MM.1S (cell line): ENCODE measurements at regions not wholly inside any gene's neighbourhood (a gene's known extent, or its start where the extent isn't known, plus 50 kb on each side); places are given as distances from the start of the nearest gene placed in this dataset.

ENCODE experiments used
- EZH2 ChIP-seq: fragments of 300-600 bp; sonication (generic); optimal IDR thresholded peaks from 2 replicates; pipeline ENCODE3; 2017; ENCODE audit warnings: low read depth, mild to moderate bottlenecking, antibody characterized with exemption, low read length, mixed read lengths
- EZH2phosphoT487 ChIP-seq: fragments of 300-600 bp; sonication (generic); IDR thresholded peaks from 2 replicates; pipeline ENCODE4 v1.6.1; 2018; ENCODE audit warnings: antibody characterized with exemption, low read length
- TF ChIP-seq, protein P1 (sequence below): fragments of 300-600 bp; sonication (generic); IDR thresholded peaks from 2 replicates; pipeline ENCODE4 v1.5.1; 2016; ENCODE audit warnings: antibody characterized with exemption, low read length, mixed read lengths

DNA sequence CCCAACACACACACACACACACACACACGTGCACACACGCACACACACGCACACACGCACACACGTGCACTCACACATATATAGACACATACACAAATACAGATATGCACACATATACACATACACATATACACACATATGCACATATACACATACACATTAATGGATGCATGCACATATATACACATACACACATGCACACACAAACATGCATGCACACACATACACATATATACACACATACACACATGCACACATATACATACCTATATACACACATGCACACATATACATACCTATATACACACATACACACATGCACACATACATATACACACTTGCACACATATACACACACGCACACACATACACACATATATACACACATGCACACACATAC lies 312.4 kb upstream of the PFKP start:
- TF ChIP-seq, protein P1, sequence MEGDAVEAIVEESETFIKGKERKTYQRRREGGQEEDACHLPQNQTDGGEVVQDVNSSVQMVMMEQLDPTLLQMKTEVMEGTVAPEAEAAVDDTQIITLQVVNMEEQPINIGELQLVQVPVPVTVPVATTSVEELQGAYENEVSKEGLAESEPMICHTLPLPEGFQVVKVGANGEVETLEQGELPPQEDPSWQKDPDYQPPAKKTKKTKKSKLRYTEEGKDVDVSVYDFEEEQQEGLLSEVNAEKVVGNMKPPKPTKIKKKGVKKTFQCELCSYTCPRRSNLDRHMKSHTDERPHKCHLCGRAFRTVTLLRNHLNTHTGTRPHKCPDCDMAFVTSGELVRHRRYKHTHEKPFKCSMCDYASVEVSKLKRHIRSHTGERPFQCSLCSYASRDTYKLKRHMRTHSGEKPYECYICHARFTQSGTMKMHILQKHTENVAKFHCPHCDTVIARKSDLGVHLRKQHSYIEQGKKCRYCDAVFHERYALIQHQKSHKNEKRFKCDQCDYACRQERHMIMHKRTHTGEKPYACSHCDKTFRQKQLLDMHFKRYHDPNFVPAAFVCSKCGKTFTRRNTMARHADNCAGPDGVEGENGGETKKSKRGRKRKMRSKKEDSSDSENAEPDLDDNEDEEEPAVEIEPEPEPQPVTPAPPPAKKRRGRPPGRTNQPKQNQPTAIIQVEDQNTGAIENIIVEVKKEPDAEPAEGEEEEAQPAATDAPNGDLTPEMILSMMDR, result no peak
- TF ChIP-seq EZH2 (no peak), EZH2phosphoT487 (no peak)
